OCI-LY7 (cell line): ENCODE measurements at regions not wholly inside any gene's neighbourhood (a gene's known extent, or its start where the extent isn't known, plus 50 kb on each side); places are given as distances from the start of the nearest gene placed in this dataset.

Source experiments
- CTCF ChIP-seq: fragments of 200-600 bp; sonication (generic); conservative IDR thresholded peaks from 2 replicates; pipeline ENCODE4 v1.5.1; 2014; ENCODE audit warnings: mild to moderate bottlenecking, antibody characterized with exemption, low read length, moderate library complexity, mixed read lengths
- EZH2phosphoT487 ChIP-seq: fragments of 200-600 bp; sonication (generic); IDR thresholded peaks from 2 replicates; pipeline ENCODE4 v1.6.1; 2018; ENCODE audit warnings: low read depth, borderline replicate concordance, mild to moderate bottlenecking, mixed run types, antibody characterized with exemption, low read length, moderate library complexity, mixed read lengths

DNA sequence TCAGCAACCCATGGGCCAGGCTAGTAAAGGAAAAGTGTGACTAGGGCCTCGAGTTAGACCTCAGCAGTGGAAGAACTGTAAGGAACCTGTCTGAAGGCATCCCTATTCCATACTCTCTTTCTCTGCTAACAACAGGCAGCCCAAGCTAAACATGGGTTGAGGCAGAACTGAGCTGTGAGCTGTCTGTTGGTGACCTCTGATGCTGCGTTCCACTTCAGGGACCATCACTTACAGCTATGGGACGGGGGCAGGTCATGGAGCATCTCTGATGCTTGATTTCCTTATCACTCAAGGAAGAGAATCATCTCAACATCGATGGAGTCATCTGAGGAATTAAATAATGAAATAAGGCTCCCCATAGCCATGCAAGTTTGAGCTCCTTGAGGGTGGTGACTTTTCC lies 174.8 kb downstream of the ACTL7B start:
- TF ChIP-seq CTCF (no peak), EZH2phosphoT487 (no peak)
